Vagina (tissue), 2 donors: ENCODE measurements at regions not wholly inside any gene's neighbourhood (a gene's known extent, or its start where the extent isn't known, plus 50 kb on each side); places are given as distances from the start of the nearest gene placed in this dataset.

Experiments
- DNase-seq, 2 donors: peaks; one replicate each; pipeline ENCODE4 v3.0.0-alpha.2; 2017; ENCODE audit errors: extremely low spot score in 2 of 2
- H3K27ac ChIP-seq: fragments of 200-600 bp; sonication (generic); one replicate; pipeline ENCODE4 v1.5.1; 2019
- H3K27me3 ChIP-seq: fragments of 200-600 bp; sonication (generic); one replicate; pipeline ENCODE4 v1.5.1; 2019
- H3K36me3 ChIP-seq, 2 donors: fragments of 200-600 bp; sonication (generic); one replicate each; pipeline ENCODE4 v1.5.1; 2017 to 2019
- H3K4me1 ChIP-seq: fragments of 200-600 bp; sonication (generic); one replicate; pipeline ENCODE4 v1.5.1; 2019
- H3K4me3 ChIP-seq, 2 donors: fragments of 200-600 bp; sonication (generic); 1 replicate in 1 of 2; 2 replicates in 1 of 2; pipeline ENCODE4 v1.5.1; 2016 to 2019
- H3K9me3 ChIP-seq: fragments of 200-600 bp; sonication (generic); one replicate; pipeline ENCODE4 v1.5.1; 2019
- POLR2A ChIP-seq, 2 donors: fragments of 450-650 bp; IDR thresholded peaks; one replicate each; pipeline ENCODE4 v1.6.1; 2017; ENCODE audit warnings: antibody characterized with exemption in 2 of 2, mild to moderate bottlenecking in 2 of 2, moderate library complexity in 2 of 2
- POLR2AphosphoS5 ChIP-seq, 2 donors: sonication (generic); formaldehyde crosslinking; IDR thresholded peaks; one replicate each; pipeline ENCODE4 v1.9.0; 2017; ENCODE audit warnings: antibody characterized with exemption in 2 of 2, mild to moderate bottlenecking in 2 of 2, low read depth in 1 of 2; ENCODE audit not compliant: insufficient read depth in 1 of 2
- intact Hi-C: fragments of 100-400 bp; cut with DNase I; formaldehyde crosslinking; loops from one replicate; pipeline ENCODE4 v1.15.1; 2023
- TF ChIP-seq, protein P1 (sequence below), 3 experiments: fragments of 450-650 bp in 2 of 3; fragments of 200-600 bp in 1 of 3; sonication (generic) in 1 of 3; IDR thresholded peaks; one replicate each; pipeline ENCODE4 v1.5.1; 2017 to 2019; ENCODE audit warnings: antibody characterized with exemption in 3 of 3, mild to moderate bottlenecking in 2 of 3, moderate library complexity in 2 of 3

DNA sequence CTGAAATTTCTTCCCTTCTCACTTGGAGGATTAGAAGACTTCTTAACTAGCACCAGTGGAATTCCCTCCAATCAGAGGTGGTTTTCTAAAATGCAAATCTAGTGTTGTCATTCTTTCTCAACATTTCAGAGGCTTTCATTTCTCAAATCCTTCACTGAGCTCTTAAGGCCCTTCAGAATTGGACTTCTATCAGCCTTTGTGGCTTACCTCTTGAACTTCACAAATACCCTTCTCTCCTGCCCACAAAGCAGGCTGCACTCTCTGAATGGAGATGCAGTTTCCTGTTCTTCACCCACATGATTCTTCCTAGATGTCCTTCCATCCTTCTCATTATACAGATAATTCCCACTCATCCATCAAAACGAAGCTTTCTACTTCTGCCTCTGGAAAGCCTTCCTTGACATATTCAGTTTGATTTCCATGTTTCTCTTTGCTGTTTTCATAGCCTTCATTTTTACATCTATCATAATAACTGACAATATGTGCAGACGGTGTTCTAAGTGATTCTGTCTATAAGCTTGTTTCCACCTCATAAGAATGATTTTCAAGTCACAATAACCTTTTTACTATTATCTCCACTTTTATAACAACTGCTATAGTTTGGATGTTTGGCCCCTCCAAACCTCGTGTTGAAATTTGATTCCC is 123.1 kb upstream of the GPR12 start:
- H3K27me3 ChIP-seq = no peaks in the 10 kb centered on the region
- H3K4me1 ChIP-seq = no peaks in the 10 kb centered on the region
- H3K9me3 ChIP-seq = no peaks in the 10 kb centered on the region
- no peaks in the 10 kb centered on the region for H3K36me3 ChIP-seq
- DNase-seq = no peak
- TF ChIP-seq POLR2A (IDR thresholded peaks at IDR 0.05) = no peak
- TF ChIP-seq, protein P1, sequence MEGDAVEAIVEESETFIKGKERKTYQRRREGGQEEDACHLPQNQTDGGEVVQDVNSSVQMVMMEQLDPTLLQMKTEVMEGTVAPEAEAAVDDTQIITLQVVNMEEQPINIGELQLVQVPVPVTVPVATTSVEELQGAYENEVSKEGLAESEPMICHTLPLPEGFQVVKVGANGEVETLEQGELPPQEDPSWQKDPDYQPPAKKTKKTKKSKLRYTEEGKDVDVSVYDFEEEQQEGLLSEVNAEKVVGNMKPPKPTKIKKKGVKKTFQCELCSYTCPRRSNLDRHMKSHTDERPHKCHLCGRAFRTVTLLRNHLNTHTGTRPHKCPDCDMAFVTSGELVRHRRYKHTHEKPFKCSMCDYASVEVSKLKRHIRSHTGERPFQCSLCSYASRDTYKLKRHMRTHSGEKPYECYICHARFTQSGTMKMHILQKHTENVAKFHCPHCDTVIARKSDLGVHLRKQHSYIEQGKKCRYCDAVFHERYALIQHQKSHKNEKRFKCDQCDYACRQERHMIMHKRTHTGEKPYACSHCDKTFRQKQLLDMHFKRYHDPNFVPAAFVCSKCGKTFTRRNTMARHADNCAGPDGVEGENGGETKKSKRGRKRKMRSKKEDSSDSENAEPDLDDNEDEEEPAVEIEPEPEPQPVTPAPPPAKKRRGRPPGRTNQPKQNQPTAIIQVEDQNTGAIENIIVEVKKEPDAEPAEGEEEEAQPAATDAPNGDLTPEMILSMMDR (IDR thresholded peaks at IDR 0.05) = no peak
- no peak for TF ChIP-seq POLR2AphosphoS5 (IDR thresholded peaks at IDR 0.05; ENCODE audit: insufficient read depth in 1 of 2, low read depth in 1 of 2)
- H3K4me3 ChIP-seq = no peak overlapping the region
- intact Hi-C loops = no loop called here
- no peak overlapping the region for H3K27ac ChIP-seq

DNA sequence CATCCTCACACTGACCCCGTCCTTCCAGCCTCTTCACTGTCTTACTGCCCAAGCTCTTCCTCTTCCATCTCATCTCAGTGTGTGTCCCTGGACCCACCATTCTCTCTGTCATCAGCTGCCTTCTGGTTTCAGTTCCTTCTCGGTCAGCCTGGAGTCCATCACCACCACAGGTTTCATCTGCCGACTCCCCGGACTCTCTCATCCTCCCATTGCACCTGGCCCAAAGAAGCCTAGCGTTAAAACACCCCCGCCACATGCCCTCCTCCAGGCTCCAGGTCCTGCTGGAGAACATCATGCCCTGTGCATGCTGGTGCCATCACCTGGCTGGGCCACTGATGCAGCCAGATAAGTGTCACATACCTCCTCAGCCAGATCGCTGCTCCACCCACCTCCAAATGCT is 122.1 kb upstream of the GPR12 start:
- H3K36me3 ChIP-seq = no peaks in the 10 kb centered on the region
- H3K4me3 ChIP-seq = no peak overlapping the region
- TF ChIP-seq, protein P1 (IDR thresholded peaks at IDR 0.05) = no peak
- TF ChIP-seq POLR2AphosphoS5 (IDR thresholded peaks at IDR 0.05; ENCODE audit: insufficient read depth in 1 of 2, low read depth in 1 of 2) = no peak
- TF ChIP-seq POLR2A (IDR thresholded peaks at IDR 0.05) = no peak
- H3K27ac ChIP-seq = no peak overlapping the region
- DNase-seq = no peak
- no peaks in the 10 kb centered on the region for H3K27me3 ChIP-seq
- no peaks in the 10 kb centered on the region for H3K4me1 ChIP-seq
- no peaks in the 10 kb centered on the region for H3K9me3 ChIP-seq
- intact Hi-C loops = no loop called here

DNA sequence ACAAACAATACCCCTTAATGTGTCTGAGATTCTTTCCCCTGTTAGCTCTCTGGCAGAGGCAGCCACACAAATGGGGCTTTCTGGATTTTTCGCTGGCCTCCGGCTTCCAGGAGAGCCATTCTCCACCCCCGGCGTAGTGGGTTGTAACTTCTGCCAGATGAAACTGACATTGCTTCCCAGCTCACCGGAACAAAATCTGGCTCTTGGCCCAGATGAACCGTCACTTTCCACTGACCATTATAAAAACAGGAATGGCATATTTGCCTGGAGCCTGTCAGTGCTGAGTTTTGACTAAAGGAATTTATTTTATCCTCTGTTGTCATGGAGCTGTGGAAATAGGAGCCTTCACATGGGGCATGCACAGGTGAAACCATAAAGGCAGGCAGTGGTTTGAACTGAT is 120.6 kb upstream of the GPR12 start:
- Histone ChIP-seq H3K4me3 (no peak overlapping the region), H3K36me3 (no peaks in the 10 kb centered on the region), H3K4me1 (no peaks in the 10 kb centered on the region), H3K27ac (no peak overlapping the region), H3K9me3 (no peaks in the 10 kb centered on the region), H3K27me3 (no peaks in the 10 kb centered on the region)
- TF ChIP-seq POLR2A (IDR thresholded peaks at IDR 0.05) = no peak
- TF ChIP-seq, protein P1 (IDR thresholded peaks at IDR 0.05) = no peak
- TF ChIP-seq POLR2AphosphoS5 (IDR thresholded peaks at IDR 0.05; ENCODE audit: insufficient read depth in 1 of 2, low read depth in 1 of 2) = no peak
- intact Hi-C loops = no loop called here
- no peak for DNase-seq

DNA sequence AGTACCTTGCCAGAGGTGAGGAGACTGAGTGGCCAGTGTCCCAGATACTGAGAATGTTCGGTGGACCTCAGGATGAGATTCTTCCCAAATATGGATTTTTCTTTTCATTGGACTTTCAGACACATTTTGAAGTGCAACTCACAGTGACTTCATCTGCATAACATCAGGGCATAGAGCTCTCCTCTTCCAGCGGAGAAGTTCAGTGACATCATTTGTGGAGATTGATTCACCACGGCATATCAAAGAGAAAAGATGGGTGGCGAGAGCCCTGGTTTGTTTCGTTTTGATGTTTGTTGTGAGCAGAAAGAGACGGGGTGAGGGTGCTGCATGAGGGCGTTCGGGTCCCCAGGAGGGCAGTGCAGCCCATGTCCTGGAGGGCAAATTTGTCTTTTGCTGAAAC is 120.1 kb upstream of the GPR12 start:
- no peaks in the 10 kb centered on the region for H3K9me3 ChIP-seq
- intact Hi-C loops = no loop called here

DNA sequence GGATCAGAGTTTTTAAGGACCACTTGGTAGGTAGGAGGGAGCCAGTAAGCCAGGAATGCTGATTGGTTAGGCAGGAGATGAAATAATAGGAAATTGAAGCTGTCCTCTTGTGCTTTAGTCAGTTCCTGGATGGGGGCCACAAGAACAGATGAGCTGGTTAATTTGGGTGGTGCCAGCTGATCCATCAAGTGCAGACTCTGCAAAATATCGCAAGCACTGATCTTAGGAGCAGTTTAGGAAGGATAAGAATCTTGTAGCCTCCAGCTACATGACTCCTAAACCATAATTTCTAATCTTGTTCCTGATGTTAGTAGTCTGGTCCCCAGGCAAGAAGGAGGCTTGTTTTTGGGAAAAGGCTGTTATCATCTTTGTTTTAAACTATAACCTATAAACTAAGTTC is 117.9 kb upstream of the GPR12 start:
- DNase-seq = no peak
- Histone ChIP-seq H3K36me3 (no peaks in the 10 kb centered on the region), H3K4me1 (no peaks in the 10 kb centered on the region), H3K27me3 (no peaks in the 10 kb centered on the region), H3K9me3 (no peaks in the 10 kb centered on the region), H3K27ac (no peak overlapping the region), H3K4me3 (no peak overlapping the region)
- intact Hi-C loops = no loop called here
- TF ChIP-seq POLR2AphosphoS5 (IDR thresholded peaks at IDR 0.05; ENCODE audit: insufficient read depth in 1 of 2, low read depth in 1 of 2) (no peak), POLR2A (IDR thresholded peaks at IDR 0.05) (no peak)
- TF ChIP-seq, protein P1 (IDR thresholded peaks at IDR 0.05) = no peak

More for the DNA sequence above, 120.1 kb upstream of the GPR12 start:
- TF ChIP-seq POLR2AphosphoS5 (IDR thresholded peaks at IDR 0.05; ENCODE audit: insufficient read depth in 1 of 2, low read depth in 1 of 2) = no peak
- TF ChIP-seq, protein P1 (IDR thresholded peaks at IDR 0.05) = no peak
- TF ChIP-seq POLR2A (IDR thresholded peaks at IDR 0.05) = no peak
- H3K4me3 ChIP-seq = no peak overlapping the region
- no peaks in the 10 kb centered on the region for H3K27me3 ChIP-seq
- H3K27ac ChIP-seq = no peak overlapping the region
- no peaks in the 10 kb centered on the region for H3K4me1 ChIP-seq
- no peaks in the 10 kb centered on the region for H3K36me3 ChIP-seq
- DNase-seq = no peak
